Spleen (tissue), 7 donors: ENCODE measurements at regions not wholly inside any gene's neighbourhood (a gene's known extent, or its start where the extent isn't known, plus 50 kb on each side); places are given as distances from the start of the nearest gene placed in this dataset.

ENCODE experiments used
- CTCF ChIP-seq, 11 experiments: fragments of 200-600 bp in 7 of 11; fragments of 450-650 bp in 4 of 11; sonication (generic) in 4 of 11; IDR thresholded peaks in 8 of 11; conservative IDR thresholded peaks in 3 of 11; 1 replicate in 7 of 11; 2 replicates in 4 of 11; pipeline versions ENCODE4 v1.4.0 to v1.8.0; 2016 to 2021; ENCODE audit warnings: antibody characterized with exemption in 11 of 11, inconsistent platforms in 4 of 11, mild to moderate bottlenecking in 1 of 11
- POLR2A ChIP-seq, 3 donors: fragments of 450-650 bp; IDR thresholded peaks; one replicate each; pipeline ENCODE4 v1.5.1; 2017; ENCODE audit warnings: antibody characterized with exemption in 3 of 3, mild to moderate bottlenecking in 1 of 3
- POLR2AphosphoS5 ChIP-seq, 3 donors: sonication (generic); formaldehyde crosslinking; IDR thresholded peaks; one replicate each; pipeline ENCODE4 v1.5.1; 2017; ENCODE audit warnings: antibody characterized with exemption in 3 of 3
- donor health status: DM: no; HTN: no; CAD: no; lungs with moderate emphysema.
- donor health status: DM: no; HTN: no; CAD: no.
- donor health status: DM: no; HTN: no; CAD: no.

GRCh38 chr6:169324086-169324485 lies 70.4 kb upstream of the THBS2 start:
- TF ChIP-seq CTCF (IDR thresholded peaks at IDR 0.05 in 8 of 11, conservative IDR thresholded peaks at IDR 0.05 in 3 of 11) (no peak), POLR2AphosphoS5 (IDR thresholded peaks at IDR 0.05) (no peak), POLR2A (IDR thresholded peaks at IDR 0.05) (no peak)
